ENCODE measurements at regions not wholly inside any gene's neighbourhood (a gene's known extent, or its start where the extent isn't known, plus 50 kb on each side); places are given as distances from the start of the nearest gene placed in this dataset.

DNA sequence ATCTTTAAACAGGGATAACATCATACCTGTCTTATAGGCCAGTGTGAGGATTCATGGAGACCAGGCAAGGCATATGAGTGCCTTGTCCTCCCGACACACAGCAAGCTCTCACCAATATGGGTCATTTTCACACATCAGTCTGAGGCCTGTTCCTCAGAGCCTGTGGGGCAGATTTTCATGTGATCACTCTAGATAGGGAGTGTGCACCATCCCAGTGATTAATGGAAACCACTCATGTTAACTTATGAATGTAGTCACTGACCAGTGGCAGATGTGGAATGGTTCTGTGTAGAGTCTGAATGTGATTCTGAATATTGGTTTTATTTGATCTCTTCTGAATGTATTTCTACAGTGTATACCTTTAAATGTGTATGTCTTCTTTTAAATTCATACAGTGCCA is 219.7 kb upstream of the SFSWAP start:
- H3K4me3 ChIP-seq (ENCODE audit: low read depth, poor library complexity, severe bottlenecking), result no peak overlapping the region
- TF ChIP-seq POLR2A (IDR thresholded peaks at IDR 0.05), result no peak
- TF ChIP-seq, protein P1, sequence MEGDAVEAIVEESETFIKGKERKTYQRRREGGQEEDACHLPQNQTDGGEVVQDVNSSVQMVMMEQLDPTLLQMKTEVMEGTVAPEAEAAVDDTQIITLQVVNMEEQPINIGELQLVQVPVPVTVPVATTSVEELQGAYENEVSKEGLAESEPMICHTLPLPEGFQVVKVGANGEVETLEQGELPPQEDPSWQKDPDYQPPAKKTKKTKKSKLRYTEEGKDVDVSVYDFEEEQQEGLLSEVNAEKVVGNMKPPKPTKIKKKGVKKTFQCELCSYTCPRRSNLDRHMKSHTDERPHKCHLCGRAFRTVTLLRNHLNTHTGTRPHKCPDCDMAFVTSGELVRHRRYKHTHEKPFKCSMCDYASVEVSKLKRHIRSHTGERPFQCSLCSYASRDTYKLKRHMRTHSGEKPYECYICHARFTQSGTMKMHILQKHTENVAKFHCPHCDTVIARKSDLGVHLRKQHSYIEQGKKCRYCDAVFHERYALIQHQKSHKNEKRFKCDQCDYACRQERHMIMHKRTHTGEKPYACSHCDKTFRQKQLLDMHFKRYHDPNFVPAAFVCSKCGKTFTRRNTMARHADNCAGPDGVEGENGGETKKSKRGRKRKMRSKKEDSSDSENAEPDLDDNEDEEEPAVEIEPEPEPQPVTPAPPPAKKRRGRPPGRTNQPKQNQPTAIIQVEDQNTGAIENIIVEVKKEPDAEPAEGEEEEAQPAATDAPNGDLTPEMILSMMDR (IDR thresholded peaks at IDR 0.05), result no peak
- intact Hi-C loops (cut with DNase I; ENCODE audit: low total_unique reads), result no loop called here
- 95% methylated on average over 1 of the region's 1 CpG for WGBS, 2 donors
- DNase-seq (ENCODE audit: low spot score in 2 of 2), result peak in 1 of 2 donors; percentile 8

GRCh38 chr12:131491916-131492490 is 218.9 kb upstream of the SFSWAP start:
- TF ChIP-seq, protein P1 (IDR thresholded peaks at IDR 0.05), result no peak
- no peak for TF ChIP-seq POLR2A (IDR thresholded peaks at IDR 0.05)
- peak in 1 of 2 donors; percentile 64 for DNase-seq (ENCODE audit: low spot score in 2 of 2)
- WGBS, 2 donors, result 71 to 75% methylated on average over 3 of the region's 3 CpGs
- intact Hi-C loops (cut with DNase I; ENCODE audit: low total_unique reads), result no loop called here
- H3K4me3 ChIP-seq (ENCODE audit: low read depth, poor library complexity, severe bottlenecking), result no peak overlapping the region

DNA sequence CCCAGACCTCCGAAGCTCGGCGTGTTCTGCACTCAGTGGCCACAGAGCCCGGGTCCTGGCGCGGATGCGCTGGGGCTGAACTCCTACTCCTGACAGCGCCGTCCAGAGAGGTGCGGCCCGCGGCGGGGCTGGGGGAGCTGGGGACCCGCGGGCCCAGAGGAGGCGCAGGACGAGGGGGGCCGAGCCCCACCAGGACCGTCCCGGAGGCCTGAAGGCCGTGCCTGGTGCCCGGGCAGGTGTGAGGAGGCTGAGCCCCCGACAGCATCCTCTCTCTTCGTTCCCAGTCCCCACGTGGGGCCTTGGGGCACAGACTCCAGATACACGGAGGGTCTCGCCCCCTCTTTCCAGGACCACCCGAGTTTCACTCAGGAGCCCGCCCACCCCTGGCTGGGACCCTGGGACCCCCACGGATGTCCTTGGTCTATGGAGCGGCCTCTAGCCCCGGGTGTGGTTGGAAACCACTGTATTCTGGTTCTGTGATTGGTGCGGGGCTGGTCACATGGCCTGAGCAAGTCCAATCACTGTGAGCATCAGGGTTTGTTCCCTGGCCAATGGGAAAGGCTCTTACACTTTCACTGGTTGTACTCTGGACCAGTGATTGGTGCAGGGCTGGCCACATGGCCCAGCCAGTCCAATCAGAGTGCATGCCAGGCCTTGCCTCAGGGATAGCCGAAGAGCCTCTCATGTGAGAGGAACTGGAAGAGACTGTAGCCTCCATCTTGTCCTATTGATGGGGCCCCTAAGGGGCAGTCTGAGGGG is 217.6 kb upstream of the SFSWAP start:
- H3K4me3 ChIP-seq (ENCODE audit: low read depth, poor library complexity, severe bottlenecking), result no peak overlapping the region
- WGBS, 2 donors, result 59 to 76% methylated on average over 6 to 12 of the region's 34 CpGs
- intact Hi-C loops (cut with DNase I; ENCODE audit: low total_unique reads), result no loop called here
- TF ChIP-seq POLR2A (IDR thresholded peaks at IDR 0.05), result no peak
- TF ChIP-seq, protein P1 (IDR thresholded peaks at IDR 0.05), result no peak
- DNase-seq (ENCODE audit: low spot score in 2 of 2), result peak in 1 of 2 donors; percentile 54

- intact Hi-C loops (cut with DNase I; ENCODE audit: low total_unique reads), result no loop called here
- TF ChIP-seq POLR2A (IDR thresholded peaks at IDR 0.05), result no peak
- TF ChIP-seq, protein P1 (IDR thresholded peaks at IDR 0.05), result no peak
- no peak overlapping the region for H3K4me3 ChIP-seq (ENCODE audit: low read depth, poor library complexity, severe bottlenecking)
- peak in 1 of 2 donors; percentile 57 for DNase-seq (ENCODE audit: low spot score in 2 of 2)
- WGBS, 2 donors, result 94 to 97% methylated on average over 10 to 24 of the region's 24 CpGs
Measured at GRCh38 chr12:131494216-131494615, 216.7 kb upstream of the SFSWAP start.

DNA sequence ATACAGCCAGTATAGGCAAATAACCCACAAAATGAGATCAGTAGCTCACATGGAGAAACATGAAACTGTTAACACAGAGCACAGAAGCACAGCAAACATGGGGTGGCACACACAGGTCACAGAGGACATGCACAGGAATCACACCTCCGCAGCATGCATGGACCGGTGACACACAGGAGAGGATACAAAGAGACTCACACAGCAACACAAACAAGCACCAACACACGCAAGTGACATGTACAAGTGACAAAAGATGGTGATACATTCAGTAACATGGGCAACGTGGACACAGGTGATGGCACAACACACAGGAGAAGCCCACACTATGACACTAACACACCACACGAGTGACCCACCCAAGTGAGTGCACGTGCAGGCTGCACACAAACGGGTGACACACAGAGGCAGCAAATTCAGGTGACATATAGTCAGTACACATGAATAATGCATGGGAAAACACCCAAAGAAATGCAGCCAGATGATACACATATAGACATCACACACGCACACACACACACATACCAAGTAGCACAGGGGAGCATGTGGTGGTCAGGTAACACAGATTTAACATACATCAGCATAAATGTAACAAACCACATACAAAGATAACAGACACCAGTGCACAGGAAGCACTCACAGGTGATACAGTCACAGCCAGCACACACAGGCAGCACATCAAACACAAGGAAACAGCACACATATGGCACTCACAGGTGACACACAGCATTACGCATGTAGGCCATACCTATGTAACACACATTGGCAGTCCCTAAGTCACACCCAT is 216.0 kb upstream of the SFSWAP start:
- TF ChIP-seq, protein P1 (IDR thresholded peaks at IDR 0.05), result no peak
- TF ChIP-seq POLR2A (IDR thresholded peaks at IDR 0.05), result no peak
- H3K4me3 ChIP-seq (ENCODE audit: low read depth, poor library complexity, severe bottlenecking), result no peak overlapping the region
- WGBS, 2 donors, result 81 to 92% methylated on average over 9 of the region's 9 CpGs
- intact Hi-C loops (cut with DNase I; ENCODE audit: low total_unique reads), result no loop called here
- DNase-seq (ENCODE audit: low spot score in 2 of 2), result peak in 1 of 2 donors; percentile 53

Measured in lower leg skin (tissue), 4 donors.